CD1c-positive myeloid dendritic cell (primary cell): ENCODE measurements at regions not wholly inside any gene's neighbourhood (a gene's known extent, or its start where the extent isn't known, plus 50 kb on each side); places are given as distances from the start of the nearest gene placed in this dataset.

Source experiments
- DNase-seq: peaks from one replicate; pipeline ENCODE4 v3.0.0-alpha.2; 2016; ENCODE audit errors: extremely low spot score

- DNase-seq = no peak
Observed at GRCh38 chr7:35501681-35502080, 193.3 kb downstream of the HERPUD2 start.

GRCh38 chr7:35499226-35499625 is 195.7 kb downstream of the HERPUD2 start:
- no peak for DNase-seq

- DNase-seq = no peak
Observed at GRCh38 chr7:35498416-35498815, 196.5 kb downstream of the HERPUD2 start.

GRCh38 chr7:35495844-35496243 is 199.1 kb downstream of the HERPUD2 start:
- no peak for DNase-seq

GRCh38 chr7:35495377-35495776 is 199.6 kb downstream of the HERPUD2 start:
- DNase-seq = no peak

GRCh38 chr7:35494407-35494806 is 200.5 kb downstream of the HERPUD2 start:
- no peak for DNase-seq

- DNase-seq = no peak
Observed at GRCh38 chr7:35492451-35493175, 202.3 kb downstream of the HERPUD2 start.

GRCh38 chr7:35491233-35491632 is 203.7 kb downstream of the HERPUD2 start:
- no peak for DNase-seq

- no peak for DNase-seq
Observed at GRCh38 chr7:35487841-35488240, 207.1 kb downstream of the HERPUD2 start.

- no peak for DNase-seq
Observed at GRCh38 chr7:35487402-35487801, 207.5 kb downstream of the HERPUD2 start.

GRCh38 chr7:35485436-35485835 is 209.5 kb downstream of the HERPUD2 start:
- DNase-seq = no peak

- DNase-seq = no peak
Observed at GRCh38 chr7:35483568-35483967, 211.4 kb downstream of the HERPUD2 start.

- DNase-seq = no peak
Observed at GRCh38 chr7:35482231-35482630, 212.7 kb downstream of the HERPUD2 start.

GRCh38 chr7:35480806-35481205 is 214.1 kb downstream of the HERPUD2 start:
- DNase-seq = no peak

GRCh38 chr7:35477609-35478008 is 217.3 kb downstream of the HERPUD2 start:
- DNase-seq = no peak

- no peak for DNase-seq
Observed at GRCh38 chr7:35474100-35474499, 220.2 kb upstream of the TBX20 start.

GRCh38 chr7:35468606-35469005 is 214.7 kb upstream of the TBX20 start:
- no peak for DNase-seq

GRCh38 chr7:35467456-35467978 is 213.6 kb upstream of the TBX20 start:
- no peak for DNase-seq

GRCh38 chr7:35465791-35466336 is 212.0 kb upstream of the TBX20 start:
- DNase-seq = no peak

- DNase-seq = no peak
Observed at GRCh38 chr7:35463751-35464150, 209.9 kb upstream of the TBX20 start.

- no peak for DNase-seq
Observed at GRCh38 chr7:35463176-35463700, 209.3 kb upstream of the TBX20 start.

GRCh38 chr7:35454575-35455385 is 200.9 kb upstream of the TBX20 start:
- DNase-seq = no peak
